HG03175 (cell line): ENCODE measurements at regions not wholly inside any gene's neighbourhood (a gene's known extent, or its start where the extent isn't known, plus 50 kb on each side); places are given as distances from the start of the nearest gene placed in this dataset.

Experiments used
- ATAC-seq: cut with Tn5 transposase; IDR thresholded peaks from one replicate; pipeline ENCODE4 v1.9.1; 2021; ENCODE audit warnings: mild to moderate bottlenecking, moderate library complexity; ENCODE audit not compliant: unreplicated experiment

GRCh38 chr20:41889126-41889843 is 271.1 kb upstream of the CHD6 start:
- ATAC-seq = no peak

- no peak for ATAC-seq
These were observed 270.3 kb upstream of the CHD6 start for GRCh38 chr20:41888434-41888833.

- ATAC-seq = no peak
These were observed 269.3 kb upstream of the CHD6 start for GRCh38 chr20:41887500-41887899.

GRCh38 chr20:41881466-41882046 is 263.4 kb upstream of the CHD6 start:
- no peak for ATAC-seq

- ATAC-seq = no peak
These were observed 260.9 kb upstream of the CHD6 start for GRCh38 chr20:41879123-41879522.

- no peak for ATAC-seq
These were observed 259.7 kb upstream of the CHD6 start for GRCh38 chr20:41877911-41878310.

GRCh38 chr20:41874658-41875057 is 256.5 kb upstream of the CHD6 start:
- no peak for ATAC-seq

GRCh38 chr20:41872930-41873329 is 254.8 kb upstream of the CHD6 start:
- ATAC-seq = no peak

- no peak for ATAC-seq
These were observed 252.8 kb upstream of the CHD6 start for GRCh38 chr20:41870869-41871462.

GRCh38 chr20:41869261-41869660 is 251.1 kb upstream of the CHD6 start:
- ATAC-seq = no peak

- ATAC-seq = no peak
These were observed 247.8 kb upstream of the CHD6 start for GRCh38 chr20:41865938-41866337.

- ATAC-seq = no peak
These were observed 244.3 kb upstream of the CHD6 start for GRCh38 chr20:41862476-41862875.

- no peak for ATAC-seq
These were observed 243.7 kb upstream of the CHD6 start for GRCh38 chr20:41861772-41862422.

GRCh38 chr20:41854765-41855164 is 236.6 kb upstream of the CHD6 start:
- ATAC-seq = no peak

- ATAC-seq = no peak
These were observed 235.6 kb upstream of the CHD6 start for GRCh38 chr20:41853806-41854205.

- no peak for ATAC-seq
These were observed 230.0 kb upstream of the CHD6 start for GRCh38 chr20:41848180-41848579.

- no peak for ATAC-seq
These were observed 219.6 kb upstream of the CHD6 start for GRCh38 chr20:41837669-41838224.

- ATAC-seq = no peak
These were observed 215.6 kb upstream of the CHD6 start for GRCh38 chr20:41833739-41834138.

- no peak for ATAC-seq
These were observed 212.5 kb upstream of the CHD6 start for GRCh38 chr20:41830702-41831101.

- ATAC-seq = no peak
These were observed 201.3 kb upstream of the CHD6 start for GRCh38 chr20:41819436-41819835.

GRCh38 chr20:41818991-41819390 is 200.8 kb upstream of the CHD6 start:
- ATAC-seq = no peak

- ATAC-seq = no peak
These were observed 200.2 kb upstream of the CHD6 start for GRCh38 chr20:41818369-41818768.
